ENCODE measurements at regions not wholly inside any gene's neighbourhood (a gene's known extent, or its start where the extent isn't known, plus 50 kb on each side); places are given as distances from the start of the nearest gene placed in this dataset.
A peak's percentile ranks its signal among the peaks of the same experiment; 100 is the strongest.

GRCh38 chr5:17436761-17437221, 61.2 kb upstream of the TAF11L2 start:
- no peaks in the 10 kb centered on the region for H3K36me3 ChIP-seq (ENCODE audit: control insufficient read depth in 5 of 5, insufficient read depth in 5 of 5, low read length in 5 of 5)
- H3K4me3 ChIP-seq (ENCODE audit: low read depth in 1 of 5, low read length in 5 of 5): peak overlapping the region; percentile 30 to 63 (median 52)
- peak overlapping the region; percentile 10 for H3K27ac ChIP-seq (ENCODE audit: low read depth, low read length)
- peaks cover 0 to 3% (median 0%) of the 10 kb centered on the region in 5 donors for H3K27me3 ChIP-seq (ENCODE audit: control insufficient read depth in 5 of 5, insufficient read depth in 4 of 5, low read length in 5 of 5)
- H3K9me3 ChIP-seq (ENCODE audit: control insufficient read depth in 5 of 5, low read length in 5 of 5): peaks cover 0 to 6% (median 2%) of the 10 kb centered on the region in 5 donors
- peak overlapping the region in 1 of 5 donors; percentile 43 for H3K9ac ChIP-seq (ENCODE audit: low read length in 5 of 5)
- peaks cover 0 to 14% (median 5%) of the 10 kb centered on the region in 5 donors for H3K4me1 ChIP-seq (ENCODE audit: control insufficient read depth in 5 of 5, insufficient read depth in 5 of 5, low read length in 5 of 5)

DNA sequence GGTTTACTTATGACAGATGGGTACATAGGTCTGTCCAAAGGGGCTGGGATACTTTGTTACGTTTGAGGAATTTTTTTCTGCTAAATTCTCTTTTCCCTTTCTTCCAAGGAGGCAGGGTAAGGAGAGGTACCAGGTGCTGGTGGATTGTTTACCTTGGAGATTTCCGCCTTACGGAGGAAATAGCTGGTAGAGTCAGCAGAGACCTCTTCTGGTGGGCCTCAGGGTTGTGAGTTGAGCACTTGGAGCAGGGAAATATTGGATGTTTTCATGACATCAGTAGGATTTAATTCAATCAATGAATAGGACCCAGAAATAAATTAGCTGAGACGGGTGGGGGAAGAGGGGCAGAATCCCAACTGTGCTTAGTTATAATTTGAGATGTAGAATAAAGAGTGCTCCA, 60.0 kb upstream of the TAF11L2 start:
- Histone ChIP-seq H3K27ac (ENCODE audit: low read depth, low read length) (no peak overlapping the region), H3K36me3 (ENCODE audit: control insufficient read depth in 5 of 5, insufficient read depth in 5 of 5, low read length in 5 of 5) (no peaks in the 10 kb centered on the region), H3K9ac (ENCODE audit: low read length in 5 of 5) (no peak overlapping the region), H3K4me1 (ENCODE audit: control insufficient read depth in 5 of 5, insufficient read depth in 5 of 5, low read length in 5 of 5) (peaks cover 0 to 14% (median 5%) of the 10 kb centered on the region in 5 donors), H3K4me3 (ENCODE audit: low read depth in 1 of 5, low read length in 5 of 5) (no peak overlapping the region), H3K9me3 (ENCODE audit: control insufficient read depth in 5 of 5, low read length in 5 of 5) (peaks cover 0 to 6% (median 2%) of the 10 kb centered on the region in 5 donors), H3K27me3 (ENCODE audit: control insufficient read depth in 5 of 5, insufficient read depth in 4 of 5, low read length in 5 of 5) (peaks cover 0 to 3% (median 0%) of the 10 kb centered on the region in 5 donors)

GRCh38 chr5:17439956-17440355, 58.1 kb upstream of the TAF11L2 start:
- no peak overlapping the region for H3K4me3 ChIP-seq (ENCODE audit: low read depth in 1 of 5, low read length in 5 of 5)
- no peak overlapping the region for H3K9ac ChIP-seq (ENCODE audit: low read length in 5 of 5)
- H3K9me3 ChIP-seq (ENCODE audit: control insufficient read depth in 5 of 5, low read length in 5 of 5): peaks cover 0 to 6% (median 2%) of the 10 kb centered on the region in 5 donors
- H3K27ac ChIP-seq (ENCODE audit: low read depth, low read length): no peak overlapping the region
- peaks cover 0 to 3% (median 0%) of the 10 kb centered on the region in 5 donors for H3K27me3 ChIP-seq (ENCODE audit: control insufficient read depth in 5 of 5, insufficient read depth in 4 of 5, low read length in 5 of 5)
- H3K36me3 ChIP-seq (ENCODE audit: control insufficient read depth in 5 of 5, insufficient read depth in 5 of 5, low read length in 5 of 5): no peaks in the 10 kb centered on the region
- peaks cover 0 to 14% (median 5%) of the 10 kb centered on the region in 5 donors for H3K4me1 ChIP-seq (ENCODE audit: control insufficient read depth in 5 of 5, insufficient read depth in 5 of 5, low read length in 5 of 5)

- H3K9me3 ChIP-seq (ENCODE audit: control insufficient read depth in 5 of 5, low read length in 5 of 5): peaks cover 0 to 6% (median 2%) of the 10 kb centered on the region in 5 donors
- no peak overlapping the region for H3K4me3 ChIP-seq (ENCODE audit: low read depth in 1 of 5, low read length in 5 of 5)
- H3K9ac ChIP-seq (ENCODE audit: low read length in 5 of 5): no peak overlapping the region
- no peak overlapping the region for H3K27ac ChIP-seq (ENCODE audit: low read depth, low read length)
- peaks cover 0 to 2% (median 0%) of the 10 kb centered on the region in 5 donors for H3K27me3 ChIP-seq (ENCODE audit: control insufficient read depth in 5 of 5, insufficient read depth in 4 of 5, low read length in 5 of 5)
- H3K4me1 ChIP-seq (ENCODE audit: control insufficient read depth in 5 of 5, insufficient read depth in 5 of 5, low read length in 5 of 5): peaks cover 0 to 13% (median 3%) of the 10 kb centered on the region in 5 donors
- H3K36me3 ChIP-seq (ENCODE audit: control insufficient read depth in 5 of 5, insufficient read depth in 5 of 5, low read length in 5 of 5): no peaks in the 10 kb centered on the region
These were observed 57.3 kb upstream of the TAF11L2 start for GRCh38 chr5:17440766-17441165.

GRCh38 chr5:17441351-17441750, 56.7 kb upstream of the TAF11L2 start:
- Histone ChIP-seq H3K4me3 (ENCODE audit: low read depth in 1 of 5, low read length in 5 of 5) (no peak overlapping the region), H3K36me3 (ENCODE audit: control insufficient read depth in 5 of 5, insufficient read depth in 5 of 5, low read length in 5 of 5) (no peaks in the 10 kb centered on the region), H3K9ac (ENCODE audit: low read length in 5 of 5) (no peak overlapping the region), H3K9me3 (ENCODE audit: control insufficient read depth in 5 of 5, low read length in 5 of 5) (peaks cover 0 to 6% (median 2%) of the 10 kb centered on the region in 5 donors), H3K27ac (ENCODE audit: low read depth, low read length) (no peak overlapping the region), H3K27me3 (ENCODE audit: control insufficient read depth in 5 of 5, insufficient read depth in 4 of 5, low read length in 5 of 5) (no peaks in the 10 kb centered on the region), H3K4me1 (ENCODE audit: control insufficient read depth in 5 of 5, insufficient read depth in 5 of 5, low read length in 5 of 5) (peaks cover 0 to 7% (median 2%) of the 10 kb centered on the region in 5 donors)

DNA sequence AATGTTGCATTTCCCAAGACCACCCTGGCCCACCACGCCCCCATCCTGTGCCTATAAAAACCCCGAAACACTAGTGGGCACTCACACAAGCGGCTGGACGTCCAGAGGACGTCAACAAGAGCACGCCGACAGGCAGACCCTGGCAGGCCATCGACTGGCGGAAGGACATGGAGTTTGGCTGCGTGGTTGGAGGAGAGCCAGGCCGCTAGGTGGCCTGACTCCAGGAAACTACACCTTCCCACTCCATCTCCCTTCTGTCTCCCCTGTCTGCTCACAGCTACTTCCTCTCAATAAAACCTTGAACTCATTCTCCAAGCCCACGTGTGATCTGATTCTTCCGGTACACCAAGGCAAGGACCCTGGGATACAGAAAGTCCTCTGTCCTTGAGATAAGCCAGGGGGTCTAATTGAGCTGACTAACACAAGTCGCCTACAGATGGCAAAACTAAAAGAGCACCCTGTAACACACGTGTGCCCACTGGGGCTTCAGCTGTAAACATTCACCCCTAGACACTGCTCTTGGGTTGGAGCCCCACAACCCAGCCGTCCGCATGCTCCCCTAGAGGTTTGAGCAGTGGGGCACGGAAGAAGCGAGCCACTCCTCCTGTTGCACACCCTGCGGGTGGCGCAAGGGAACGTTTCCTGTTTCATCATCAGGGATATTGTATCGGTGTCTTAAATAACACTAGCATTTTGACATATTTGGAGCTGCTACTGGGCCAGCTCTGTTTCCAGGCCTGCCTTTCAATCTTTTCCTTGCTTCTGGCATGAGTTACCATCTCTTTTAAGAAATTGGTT, 54.5 kb upstream of the TAF11L2 start:
- no peaks in the 10 kb centered on the region for H3K36me3 ChIP-seq (ENCODE audit: control insufficient read depth in 5 of 5, insufficient read depth in 5 of 5, low read length in 5 of 5)
- no peak overlapping the region for H3K4me3 ChIP-seq (ENCODE audit: low read depth in 1 of 5, low read length in 5 of 5)
- H3K27ac ChIP-seq (ENCODE audit: low read depth, low read length): no peak overlapping the region
- H3K9me3 ChIP-seq (ENCODE audit: control insufficient read depth in 5 of 5, low read length in 5 of 5): peaks cover 0 to 6% (median 2%) of the 10 kb centered on the region in 5 donors
- H3K4me1 ChIP-seq (ENCODE audit: control insufficient read depth in 5 of 5, insufficient read depth in 5 of 5, low read length in 5 of 5): no peaks in the 10 kb centered on the region
- no peak overlapping the region for H3K9ac ChIP-seq (ENCODE audit: low read length in 5 of 5)
- H3K27me3 ChIP-seq (ENCODE audit: control insufficient read depth in 5 of 5, insufficient read depth in 4 of 5, low read length in 5 of 5): no peaks in the 10 kb centered on the region

DNA sequence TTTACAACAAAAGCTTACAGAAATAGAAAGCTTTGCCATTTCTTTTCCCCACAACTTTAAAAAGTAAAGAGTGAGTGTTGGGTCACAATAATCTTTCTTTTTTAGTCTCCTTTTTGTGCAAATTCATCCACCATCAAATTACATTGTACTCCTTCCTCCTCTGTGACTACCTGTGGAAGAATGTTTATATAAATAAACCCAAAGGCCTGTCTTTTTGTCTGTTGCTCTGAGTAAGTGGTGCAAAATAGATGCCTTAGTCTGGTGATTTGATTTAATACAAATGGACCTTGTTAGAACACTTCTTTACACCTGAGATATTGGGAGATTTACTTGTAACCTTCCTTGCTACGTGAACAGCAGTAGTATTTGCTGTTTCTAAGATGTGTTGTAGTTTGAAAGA, 53.5 kb upstream of the TAF11L2 start:
- Histone ChIP-seq H3K4me3 (ENCODE audit: low read depth in 1 of 5, low read length in 5 of 5) (no peak overlapping the region), H3K9ac (ENCODE audit: low read length in 5 of 5) (no peak overlapping the region), H3K36me3 (ENCODE audit: control insufficient read depth in 5 of 5, insufficient read depth in 5 of 5, low read length in 5 of 5) (no peaks in the 10 kb centered on the region), H3K27ac (ENCODE audit: low read depth, low read length) (no peak overlapping the region), H3K9me3 (ENCODE audit: control insufficient read depth in 5 of 5, low read length in 5 of 5) (peaks cover 0 to 6% (median 2%) of the 10 kb centered on the region in 5 donors), H3K4me1 (ENCODE audit: control insufficient read depth in 5 of 5, insufficient read depth in 5 of 5, low read length in 5 of 5) (no peaks in the 10 kb centered on the region), H3K27me3 (ENCODE audit: control insufficient read depth in 5 of 5, insufficient read depth in 4 of 5, low read length in 5 of 5) (no peaks in the 10 kb centered on the region)

GRCh38 chr5:17445185-17445584, 52.8 kb upstream of the TAF11L2 start:
- H3K4me1 ChIP-seq (ENCODE audit: control insufficient read depth in 5 of 5, insufficient read depth in 5 of 5, low read length in 5 of 5): no peaks in the 10 kb centered on the region
- no peak overlapping the region for H3K27ac ChIP-seq (ENCODE audit: low read depth, low read length)
- H3K4me3 ChIP-seq (ENCODE audit: low read depth in 1 of 5, low read length in 5 of 5): no peak overlapping the region
- H3K9ac ChIP-seq (ENCODE audit: low read length in 5 of 5): no peak overlapping the region
- H3K9me3 ChIP-seq (ENCODE audit: control insufficient read depth in 5 of 5, low read length in 5 of 5): peaks cover 0 to 6% (median 0%) of the 10 kb centered on the region in 5 donors
- no peaks in the 10 kb centered on the region for H3K27me3 ChIP-seq (ENCODE audit: control insufficient read depth in 5 of 5, insufficient read depth in 4 of 5, low read length in 5 of 5)
- no peaks in the 10 kb centered on the region for H3K36me3 ChIP-seq (ENCODE audit: control insufficient read depth in 5 of 5, insufficient read depth in 5 of 5, low read length in 5 of 5)
